GM12875 (cell line): ENCODE measurements at regions not wholly inside any gene's neighbourhood (a gene's known extent, or its start where the extent isn't known, plus 50 kb on each side); places are given as distances from the start of the nearest gene placed in this dataset.

ENCODE experiments used
- H3K4me3 ChIP-seq: one replicate; pipeline ENCODE4 v1.5.1; 2011; ENCODE audit warnings: low read depth, low read length, control low read depth
- CTCF ChIP-seq: IDR thresholded peaks from 2 replicates; pipeline ENCODE4 v1.5.1; 2011; ENCODE audit warnings: low read depth, mild to moderate bottlenecking, control low read depth, inconsistent platforms, low read length, moderate library complexity, borderline replicate concordance; ENCODE audit not compliant: insufficient read depth

GRCh38 chr20:40293740-40294139, 395.3 kb downstream of the MAFB start:
- TF ChIP-seq CTCF: no peak
- H3K4me3 ChIP-seq: no peak overlapping the region

GRCh38 chr20:40291493-40292135, 397.4 kb downstream of the MAFB start:
- no peak for TF ChIP-seq CTCF
- no peak overlapping the region for H3K4me3 ChIP-seq

- H3K4me3 ChIP-seq: no peak overlapping the region
- no peak for TF ChIP-seq CTCF
These were observed 401.4 kb downstream of the MAFB start for GRCh38 chr20:40287683-40288082.

- no peak for TF ChIP-seq CTCF
- no peak overlapping the region for H3K4me3 ChIP-seq
These were observed 402.0 kb downstream of the MAFB start for GRCh38 chr20:40286975-40287531.

GRCh38 chr20:40284611-40285010, 404.4 kb downstream of the MAFB start:
- no peak for TF ChIP-seq CTCF
- H3K4me3 ChIP-seq: no peak overlapping the region

- H3K4me3 ChIP-seq: no peak overlapping the region
These were observed 405.3 kb downstream of the MAFB start for GRCh38 chr20:40283689-40284088.

More at GRCh38 chr20:40283689-40284088, 405.3 kb downstream of the MAFB start:
- no peak for TF ChIP-seq CTCF
